Keratinocyte (primary cell): ENCODE measurements at regions not wholly inside any gene's neighbourhood (a gene's known extent, or its start where the extent isn't known, plus 50 kb on each side); places are given as distances from the start of the nearest gene placed in this dataset.

ENCODE experiments used
- DNase-seq: peaks from one replicate; pipeline ENCODE4 v3.0.0-alpha.2; 2011; ENCODE audit warnings: low read depth, missing footprints, low spot score
- FAIRE-seq: peaks from 2 replicates; lab custom pipeline; 2011; peaks lifted over from hg19 to GRCh38; lab: Jason Lieb, UNC
- H2AFZ ChIP-seq: 2 replicates; pipeline ENCODE4 v1.6.0; 2012; ENCODE audit warnings: low read length, control low read depth, inconsistent platforms; ENCODE audit not compliant: control insufficient read depth
- H3K27ac ChIP-seq: 2 replicates; pipeline ENCODE4 v1.5.1; 2011; ENCODE audit warnings: low read length; ENCODE audit not compliant: control insufficient read depth, insufficient read depth
- H3K27me3 ChIP-seq: 3 replicates; pipeline ENCODE4 v1.6.0; 2011; ENCODE audit warnings: low read length; ENCODE audit not compliant: control insufficient read depth, insufficient read depth; ENCODE audit errors: extremely low read depth
- H3K36me3 ChIP-seq, 2 experiments: 2 replicates in 1 of 2; 3 replicates in 1 of 2; pipeline ENCODE4 v1.5.1; 2011; ENCODE audit warnings: low read length in 2 of 2, mild to moderate bottlenecking in 1 of 2; ENCODE audit not compliant: control insufficient read depth in 2 of 2, insufficient read depth in 2 of 2; ENCODE audit errors: extremely low read depth in 1 of 2
- H3K4me1 ChIP-seq: 3 replicates; pipeline ENCODE4 v1.5.1; 2011; ENCODE audit warnings: low read length; ENCODE audit not compliant: control insufficient read depth, insufficient read depth; ENCODE audit errors: extremely low read depth
- H3K4me2 ChIP-seq: 3 replicates; pipeline ENCODE4 v1.6.0; 2011; ENCODE audit warnings: low read depth, low read length; ENCODE audit not compliant: control insufficient read depth, insufficient read depth; ENCODE audit errors: extremely low read depth
- H3K4me3 ChIP-seq, 3 experiments: fragments of 200-600 bp in 1 of 3; sonication (generic) in 1 of 3; 2 replicates in 2 of 3; 3 replicates in 1 of 3; pipeline ENCODE4 v1.5.1; 2011 to 2016; ENCODE audit warnings: low read length in 3 of 3, mild to moderate bottlenecking in 3 of 3, control low read depth in 2 of 3, inconsistent platforms in 1 of 3, low read depth in 1 of 3, mixed read lengths in 1 of 3, mixed run types in 1 of 3, moderate library complexity in 1 of 3; ENCODE audit not compliant: control insufficient read depth in 2 of 3, insufficient read depth in 2 of 3; ENCODE audit errors: extremely low read depth in 1 of 3
- H3K79me2 ChIP-seq: 2 replicates; pipeline ENCODE4 v1.6.0; 2012; ENCODE audit warnings: low read length; ENCODE audit not compliant: control insufficient read depth, insufficient read depth
- H3K9ac ChIP-seq: 3 replicates; pipeline ENCODE4 v1.6.0; 2011; ENCODE audit warnings: low read length; ENCODE audit not compliant: control insufficient read depth, insufficient read depth; ENCODE audit errors: extremely low read depth
- H3K9me1 ChIP-seq: 3 replicates; pipeline ENCODE4 v1.6.0; 2011; ENCODE audit warnings: low read length; ENCODE audit not compliant: control insufficient read depth, insufficient read depth; ENCODE audit errors: extremely low read depth
- H3K9me3 ChIP-seq: 2 replicates; pipeline ENCODE4 v1.5.1; 2012; ENCODE audit warnings: low read depth, low read length; ENCODE audit not compliant: control insufficient read depth
- H4K20me1 ChIP-seq: 3 replicates; pipeline ENCODE4 v1.6.0; 2011; ENCODE audit warnings: low read length; ENCODE audit not compliant: control insufficient read depth, insufficient read depth; ENCODE audit errors: extremely low read depth
- EZH2 ChIP-seq: IDR thresholded peaks from one replicate; pipeline ENCODE4 v1.6.1; 2012; ENCODE audit warnings: inconsistent platforms, mild to moderate bottlenecking, low read length, moderate library complexity
- dilution Hi-C: fragments of 300-500 bp; cut with MboI; formaldehyde crosslinking; loops from one replicate; pipeline ENCODE4 v1.7.0; 2020; ENCODE audit warnings: low sequenced_read_pairs; ENCODE audit not compliant: extremely low pct_ligation_motif_present
- TF ChIP-seq, protein P1 (sequence below), 3 experiments: IDR thresholded peaks in 1 of 3; conservative IDR thresholded peaks in 1 of 3; optimal IDR thresholded peaks in 1 of 3; 2 replicates in 2 of 3; 3 replicates in 1 of 3; pipeline versions ENCODE3 to v1.5.1; 2011; ENCODE audit warnings: low read length in 3 of 3, mild to moderate bottlenecking in 3 of 3, moderate library complexity in 2 of 3, control low read depth in 1 of 3, inconsistent platforms in 1 of 3; ENCODE audit not compliant: insufficient read depth in 2 of 3; ENCODE audit errors: extremely low read depth in 1 of 3

DNA sequence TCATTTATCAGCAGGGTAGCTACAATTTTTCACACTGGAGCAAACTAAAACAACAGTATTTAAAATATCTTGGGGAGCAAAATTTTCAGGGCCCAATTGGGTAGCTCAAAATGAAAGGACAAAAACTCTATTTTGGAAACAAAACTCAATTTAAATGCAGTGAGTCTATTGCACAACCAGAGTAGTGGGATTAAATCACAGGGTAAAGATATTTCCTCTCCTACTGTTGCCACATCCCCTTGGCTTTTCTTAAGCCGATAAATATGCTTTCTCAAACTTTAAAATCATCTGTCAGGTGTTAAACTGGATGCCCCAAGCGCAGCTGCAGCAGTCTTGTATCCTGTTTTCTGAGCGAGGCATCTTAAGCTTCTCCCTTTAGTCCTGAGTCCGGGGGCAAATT is 1474.3 kb upstream of the CDH9 start:
- H4K20me1 ChIP-seq: no peaks in the 10 kb centered on the region
- no peak overlapping the region for H3K4me2 ChIP-seq
- H3K9me1 ChIP-seq: no peaks in the 10 kb centered on the region
- DNase-seq (no peak), FAIRE-seq (no peak)
- H3K9ac ChIP-seq: no peak overlapping the region
- H3K27me3 ChIP-seq: no peaks in the 10 kb centered on the region
- no peaks in the 10 kb centered on the region for H3K79me2 ChIP-seq
- H3K4me1 ChIP-seq: no peaks in the 10 kb centered on the region
- TF ChIP-seq, protein P1, sequence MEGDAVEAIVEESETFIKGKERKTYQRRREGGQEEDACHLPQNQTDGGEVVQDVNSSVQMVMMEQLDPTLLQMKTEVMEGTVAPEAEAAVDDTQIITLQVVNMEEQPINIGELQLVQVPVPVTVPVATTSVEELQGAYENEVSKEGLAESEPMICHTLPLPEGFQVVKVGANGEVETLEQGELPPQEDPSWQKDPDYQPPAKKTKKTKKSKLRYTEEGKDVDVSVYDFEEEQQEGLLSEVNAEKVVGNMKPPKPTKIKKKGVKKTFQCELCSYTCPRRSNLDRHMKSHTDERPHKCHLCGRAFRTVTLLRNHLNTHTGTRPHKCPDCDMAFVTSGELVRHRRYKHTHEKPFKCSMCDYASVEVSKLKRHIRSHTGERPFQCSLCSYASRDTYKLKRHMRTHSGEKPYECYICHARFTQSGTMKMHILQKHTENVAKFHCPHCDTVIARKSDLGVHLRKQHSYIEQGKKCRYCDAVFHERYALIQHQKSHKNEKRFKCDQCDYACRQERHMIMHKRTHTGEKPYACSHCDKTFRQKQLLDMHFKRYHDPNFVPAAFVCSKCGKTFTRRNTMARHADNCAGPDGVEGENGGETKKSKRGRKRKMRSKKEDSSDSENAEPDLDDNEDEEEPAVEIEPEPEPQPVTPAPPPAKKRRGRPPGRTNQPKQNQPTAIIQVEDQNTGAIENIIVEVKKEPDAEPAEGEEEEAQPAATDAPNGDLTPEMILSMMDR (optimal IDR thresholded peaks at IDR 0.05 in 1 of 3, IDR thresholded peaks at IDR 0.05 in 1 of 3, conservative IDR thresholded peaks at IDR 0.05 in 1 of 3; ENCODE audit: extremely low read depth in 1 of 3, insufficient read depth in 2 of 3, low read length in 3 of 3): no peak
- TF ChIP-seq EZH2: no peak
- no peak overlapping the region for H2AFZ ChIP-seq
- H3K36me3 ChIP-seq: no peaks in the 10 kb centered on the region
- H3K9me3 ChIP-seq: no peaks in the 10 kb centered on the region
- no peak overlapping the region for H3K27ac ChIP-seq
- no peak overlapping the region for H3K4me3 ChIP-seq
- dilution Hi-C loops: no loop called here

DNA sequence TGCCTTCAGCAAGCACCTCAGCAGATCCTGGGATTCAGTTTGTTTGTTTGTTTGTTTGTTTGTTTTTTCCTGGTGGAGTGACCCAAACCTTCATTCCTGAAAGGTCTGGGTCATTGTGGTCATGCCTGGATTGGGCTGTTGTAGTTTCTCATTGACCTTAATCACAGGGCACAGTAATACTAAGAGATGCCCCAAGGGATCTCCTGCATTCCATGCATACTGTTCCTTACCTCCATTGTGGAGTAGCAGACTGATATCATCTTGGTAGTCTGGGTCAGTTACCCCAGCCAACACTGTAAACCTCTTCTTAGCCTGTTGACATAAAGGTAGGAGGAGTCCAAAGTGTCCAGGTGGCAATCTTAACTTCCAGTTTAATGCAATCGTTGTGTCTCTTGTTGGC is 1466.7 kb upstream of the CDH9 start:
- Histone ChIP-seq H3K9me1 (no peaks in the 10 kb centered on the region), H3K27ac (no peak overlapping the region), H3K4me3 (no peak overlapping the region), H2AFZ (no peak overlapping the region), H3K4me2 (no peak overlapping the region), H3K9ac (no peak overlapping the region), H4K20me1 (no peaks in the 10 kb centered on the region), H3K4me1 (no peaks in the 10 kb centered on the region), H3K79me2 (no peaks in the 10 kb centered on the region), H3K9me3 (no peaks in the 10 kb centered on the region), H3K36me3 (no peaks in the 10 kb centered on the region), H3K27me3 (no peaks in the 10 kb centered on the region)
- dilution Hi-C loops: no loop called here
- DNase-seq (no peak), FAIRE-seq (no peak)
- TF ChIP-seq, protein P1 (optimal IDR thresholded peaks at IDR 0.05 in 1 of 3, IDR thresholded peaks at IDR 0.05 in 1 of 3, conservative IDR thresholded peaks at IDR 0.05 in 1 of 3; ENCODE audit: extremely low read depth in 1 of 3, insufficient read depth in 2 of 3, low read length in 3 of 3): no peak
- TF ChIP-seq EZH2: no peak
